DOHH2 (cell line): ENCODE measurements at regions not wholly inside any gene's neighbourhood (a gene's known extent, or its start where the extent isn't known, plus 50 kb on each side); places are given as distances from the start of the nearest gene placed in this dataset.

Source experiments
- H3F3A ChIP-seq: fragments of 200-600 bp; sonication (generic), shearing (Covaris generic); 2 replicates; pipeline ENCODE4 v1.6.0; 2016; ENCODE audit warnings: antibody characterized with exemption, mild to moderate bottlenecking; ENCODE audit not compliant: control insufficient read depth, insufficient read depth
- H3K27ac ChIP-seq: fragments of 200-600 bp; sonication (generic); 2 replicates; pipeline ENCODE4 v1.5.1; 2014; ENCODE audit warnings: low read depth, mild to moderate bottlenecking, low read length, moderate library complexity
- H3K27me3 ChIP-seq: fragments of 200-600 bp; sonication (generic); 2 replicates; pipeline ENCODE4 v1.6.1; 2014; ENCODE audit warnings: mild to moderate bottlenecking, low read length, mixed read lengths; ENCODE audit not compliant: control insufficient read depth
- H3K36me3 ChIP-seq: fragments of 200-600 bp; sonication (generic); 2 replicates; pipeline ENCODE4 v1.6.1; 2014; ENCODE audit warnings: mild to moderate bottlenecking, low read length, moderate library complexity, mixed read lengths; ENCODE audit not compliant: control insufficient read depth
- H3K4me1 ChIP-seq: fragments of 200-600 bp; sonication (generic); 2 replicates; pipeline ENCODE4 v1.6.1; 2014; ENCODE audit warnings: mild to moderate bottlenecking, low read length, mixed read lengths; ENCODE audit not compliant: control insufficient read depth
- H3K4me2 ChIP-seq: fragments of 200-600 bp; sonication (generic); 2 replicates; pipeline ENCODE4 v1.6.0; 2014; ENCODE audit warnings: mild to moderate bottlenecking, low read length, moderate library complexity
- H3K4me3 ChIP-seq: fragments of 200-600 bp; sonication (generic); 2 replicates; pipeline ENCODE4 v1.5.1; 2014; ENCODE audit warnings: mild to moderate bottlenecking, low read length, mixed read lengths
- H3K79me2 ChIP-seq: fragments of 200-600 bp; sonication (generic); 2 replicates; pipeline ENCODE4 v1.6.1; 2014; ENCODE audit warnings: mild to moderate bottlenecking, low read length, mixed read lengths; ENCODE audit not compliant: control insufficient read depth
- H3K9me2 ChIP-seq: fragments of 200-600 bp; sonication (generic); replicated peaks from 2 replicates; pipeline ENCODE4 v1.6.1; 2014; ENCODE audit warnings: mild to moderate bottlenecking, low read length, mixed read lengths; ENCODE audit not compliant: control insufficient read depth
- H3K9me3 ChIP-seq: fragments of 200-600 bp; sonication (generic); 2 replicates; pipeline ENCODE4 v1.6.1; 2014; ENCODE audit warnings: antibody characterized with exemption, low read length, mixed read lengths; ENCODE audit not compliant: control insufficient read depth, insufficient read depth
- H4K20me1 ChIP-seq: fragments of 200-600 bp; sonication (generic); 2 replicates; pipeline ENCODE4 v1.6.0; 2014; ENCODE audit warnings: low read depth, mild to moderate bottlenecking, antibody characterized with exemption, low read length, moderate library complexity; ENCODE audit not compliant: control insufficient read depth, insufficient read depth
- CTCF ChIP-seq: fragments of 200-600 bp; sonication (generic); IDR thresholded peaks from one replicate; pipeline ENCODE4 v1.5.1; 2014; ENCODE audit warnings: antibody characterized with exemption, mild to moderate bottlenecking, low read depth, low read length; ENCODE audit not compliant: poor library complexity, severe bottlenecking
- EZH2phosphoT487 ChIP-seq: fragments of 200-600 bp; sonication (generic); IDR thresholded peaks from 2 replicates; pipeline ENCODE4 v1.6.1; 2017; ENCODE audit warnings: borderline replicate concordance, mild to moderate bottlenecking, antibody characterized with exemption, low read length, moderate library complexity, mixed read lengths

DNA sequence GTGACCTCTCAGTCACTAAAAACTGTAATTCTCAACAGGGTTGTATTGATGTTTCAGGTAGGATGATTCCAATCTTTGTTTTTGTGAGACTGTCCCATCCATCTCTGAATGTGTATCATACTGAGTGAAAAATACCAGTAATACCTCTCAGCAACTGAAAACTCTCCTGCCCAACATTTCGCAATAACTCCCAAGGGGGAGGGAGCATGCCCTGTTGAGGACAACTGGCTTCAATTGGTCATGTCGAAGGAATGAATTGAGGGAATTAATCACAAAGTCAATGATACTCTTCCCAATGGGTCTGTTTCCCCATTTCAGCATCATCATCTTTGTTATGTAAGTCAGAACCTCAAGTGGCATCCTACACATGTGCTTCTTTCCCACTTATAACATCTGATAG is 102.4 kb upstream of the E2F7 start:
- no peaks in the 10 kb centered on the region for H3F3A ChIP-seq
- H3K9me3 ChIP-seq: no peaks in the 10 kb centered on the region
- H3K27ac ChIP-seq: no peak overlapping the region
- H3K4me3 ChIP-seq: no peak overlapping the region
- no peaks in the 10 kb centered on the region for H3K4me1 ChIP-seq
- no peaks in the 10 kb centered on the region for H3K79me2 ChIP-seq
- no peaks in the 10 kb centered on the region for H3K27me3 ChIP-seq
- H4K20me1 ChIP-seq: no peaks in the 10 kb centered on the region
- H3K9me2 ChIP-seq: no peaks in the 10 kb centered on the region
- TF ChIP-seq EZH2phosphoT487 (no peak), CTCF (no peak)
- H3K36me3 ChIP-seq: no peaks in the 10 kb centered on the region
- no peak overlapping the region for H3K4me2 ChIP-seq

DNA sequence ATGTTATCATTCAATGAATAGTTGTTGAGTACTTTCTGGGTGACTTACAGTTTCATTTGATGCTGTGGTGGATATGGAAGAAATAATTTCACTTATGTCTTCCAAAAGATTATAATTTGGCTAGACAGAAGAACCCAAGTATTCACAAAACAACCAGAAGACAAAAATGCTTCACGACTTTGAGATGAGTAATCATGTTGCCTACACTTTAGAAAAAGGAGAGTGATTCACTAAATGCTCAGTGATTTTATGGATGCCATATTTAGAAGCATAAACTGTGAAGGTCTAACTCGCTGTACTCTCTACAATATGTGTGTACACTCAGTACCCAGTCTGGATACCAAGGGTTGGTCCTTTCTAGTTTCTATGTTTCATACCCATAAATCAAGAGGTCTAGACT is 101.3 kb upstream of the E2F7 start:
- Histone ChIP-seq H3K9me2 (no peaks in the 10 kb centered on the region), H3K36me3 (no peaks in the 10 kb centered on the region), H3K27me3 (no peaks in the 10 kb centered on the region), H3F3A (no peaks in the 10 kb centered on the region), H3K27ac (no peak overlapping the region), H3K79me2 (no peaks in the 10 kb centered on the region), H3K9me3 (no peaks in the 10 kb centered on the region), H4K20me1 (no peaks in the 10 kb centered on the region), H3K4me1 (no peaks in the 10 kb centered on the region), H3K4me2 (no peak overlapping the region), H3K4me3 (no peak overlapping the region)
- TF ChIP-seq CTCF (no peak), EZH2phosphoT487 (no peak)

DNA sequence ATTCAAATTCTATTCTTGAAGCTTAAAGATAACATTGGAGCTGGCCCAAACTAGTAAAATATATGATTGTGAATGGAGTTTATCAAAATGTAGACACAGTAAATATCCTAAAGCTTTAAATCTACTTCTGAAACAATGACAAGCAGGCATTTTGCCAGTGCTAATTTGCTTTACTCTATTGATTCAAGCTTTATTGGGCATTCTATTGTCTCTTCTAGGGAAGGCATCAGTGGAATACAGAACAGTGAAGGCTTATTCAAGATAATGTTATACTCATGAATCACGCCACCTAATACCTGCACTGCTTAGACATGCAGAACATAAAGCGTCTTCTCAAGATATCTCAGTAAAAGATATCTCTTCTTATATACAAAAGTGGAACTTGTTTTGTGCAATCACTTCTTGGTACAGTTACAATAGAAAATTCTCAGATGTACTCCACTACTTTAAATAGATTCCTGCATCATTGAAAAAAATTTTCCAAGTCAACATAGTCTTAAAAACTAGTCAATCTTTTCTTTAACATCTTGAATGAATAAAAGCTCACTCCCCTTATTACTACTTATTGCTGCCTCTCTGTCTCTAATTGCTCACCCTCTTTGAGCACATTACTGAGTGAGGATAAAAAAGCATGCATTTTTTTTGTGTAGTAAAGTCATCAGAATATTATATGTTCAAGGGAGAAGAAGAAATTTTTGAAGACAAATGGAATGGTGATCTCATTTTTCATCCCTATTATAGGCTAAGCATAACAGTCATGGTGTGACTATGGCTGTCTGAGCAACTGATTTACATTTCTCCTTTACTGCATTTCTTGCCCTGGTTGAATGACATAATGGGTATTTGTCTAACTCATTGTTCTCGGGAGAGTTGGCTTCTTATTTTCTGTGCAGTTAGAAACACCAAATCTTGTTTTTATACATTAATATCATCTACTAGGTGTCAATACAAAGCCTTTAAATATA is 98.0 kb upstream of the E2F7 start:
- no peak overlapping the region for H3K4me3 ChIP-seq
- H3K9me3 ChIP-seq: no peaks in the 10 kb centered on the region
- no peak overlapping the region for H3K4me2 ChIP-seq
- H3K79me2 ChIP-seq: no peaks in the 10 kb centered on the region
- H3K27ac ChIP-seq: no peak overlapping the region
- no peaks in the 10 kb centered on the region for H3K36me3 ChIP-seq
- TF ChIP-seq EZH2phosphoT487 (no peak), CTCF (no peak)
- H3K4me1 ChIP-seq: no peaks in the 10 kb centered on the region
- no peaks in the 10 kb centered on the region for H4K20me1 ChIP-seq
- no peaks in the 10 kb centered on the region for H3F3A ChIP-seq
- H3K9me2 ChIP-seq: no peaks in the 10 kb centered on the region
- H3K27me3 ChIP-seq: no peaks in the 10 kb centered on the region
